ENCODE measurements at regions not wholly inside any gene's neighbourhood (a gene's known extent, or its start where the extent isn't known, plus 50 kb on each side); places are given as distances from the start of the nearest gene placed in this dataset.

GRCh38 chr2:128439791-128440665 lies 121.4 kb upstream of the HS6ST1 start:
- DNase-seq = peak; percentile 16

GRCh38 chr2:128440666-128441340 lies 122.1 kb upstream of the HS6ST1 start:
- peak; percentile 11 for DNase-seq

- peak; percentile 14 for DNase-seq
Measured at GRCh38 chr2:128441341-128442052, 122.8 kb upstream of the HS6ST1 start.

GRCh38 chr2:128442053-128442751 lies 123.5 kb upstream of the HS6ST1 start:
- no peak for DNase-seq

GRCh38 chr2:128442891-128443302 lies 124.2 kb upstream of the HS6ST1 start:
- DNase-seq = peak; percentile 17

GRCh38 chr2:128444121-128444771 lies 125.6 kb upstream of the HS6ST1 start:
- peak; percentile 13 for DNase-seq

- no peak for DNase-seq
Measured at GRCh38 chr2:128444816-128445522, 126.3 kb upstream of the HS6ST1 start.

GRCh38 chr2:128445523-128445900 lies 126.8 kb upstream of the HS6ST1 start:
- no peak for DNase-seq

GRCh38 chr2:128446049-128446873 lies 127.6 kb upstream of the HS6ST1 start:
- DNase-seq = no peak

GRCh38 chr2:128446874-128447537 lies 128.3 kb upstream of the HS6ST1 start:
- no peak for DNase-seq

- DNase-seq = no peak
Measured at GRCh38 chr2:128447538-128447995, 128.9 kb upstream of the HS6ST1 start.

- peak; percentile 12 for DNase-seq
Measured at GRCh38 chr2:128448331-128449225, 129.9 kb upstream of the HS6ST1 start.

GRCh38 chr2:128449226-128450061 lies 130.8 kb upstream of the HS6ST1 start:
- no peak for DNase-seq

- no peak for DNase-seq
Measured at GRCh38 chr2:128450211-128451024, 131.8 kb upstream of the HS6ST1 start.

GRCh38 chr2:128451084-128452023 lies 132.7 kb upstream of the HS6ST1 start:
- peak; percentile 14 for DNase-seq

GRCh38 chr2:128452024-128452411 lies 133.3 kb upstream of the HS6ST1 start:
- no peak for DNase-seq

Measured in CD4-positive, alpha-beta T cell treated with Interleukin-15 for 1 hour (primary cell).